Nucleus accumbens (tissue), 56 donors: ENCODE measurements at regions not wholly inside any gene's neighbourhood (a gene's known extent, or its start where the extent isn't known, plus 50 kb on each side); places are given as distances from the start of the nearest gene placed in this dataset.

Experiments used
- DNase-seq, 56 donors: peaks; one replicate each; lab custom pipeline; 2025; lab: John Stamatoyannopoulos, UW

- no peak for DNase-seq
Observed at GRCh38 chrX:122816288-122816687, 367.8 kb upstream of the GRIA3 start.

GRCh38 chrX:122817321-122817955, 366.6 kb upstream of the GRIA3 start:
- DNase-seq, result no peak

GRCh38 chrX:122818068-122818467, 366.0 kb upstream of the GRIA3 start:
- no peak for DNase-seq

- no peak for DNase-seq
Observed at GRCh38 chrX:122833230-122833629, 350.8 kb upstream of the GRIA3 start.

- no peak for DNase-seq
Observed at GRCh38 chrX:122835886-122836285, 348.2 kb upstream of the GRIA3 start.

GRCh38 chrX:122850326-122850725, 333.8 kb upstream of the GRIA3 start:
- no peak for DNase-seq

GRCh38 chrX:122856205-122856604, 327.9 kb upstream of the GRIA3 start:
- no peak for DNase-seq

- DNase-seq, result no peak
Observed at GRCh38 chrX:122857734-122858133, 326.3 kb upstream of the GRIA3 start.

- no peak for DNase-seq
Observed at GRCh38 chrX:122863067-122863466, 321.0 kb upstream of the GRIA3 start.

GRCh38 chrX:122866532-122866931, 317.5 kb upstream of the GRIA3 start:
- DNase-seq, result no peak

- no peak for DNase-seq
Observed at GRCh38 chrX:122868631-122869030, 315.4 kb upstream of the GRIA3 start.

GRCh38 chrX:122869171-122869570, 314.9 kb upstream of the GRIA3 start:
- no peak for DNase-seq

GRCh38 chrX:122878269-122878668, 305.8 kb upstream of the GRIA3 start:
- no peak for DNase-seq

- DNase-seq, result no peak
Observed at GRCh38 chrX:122880952-122881351, 303.1 kb upstream of the GRIA3 start.

GRCh38 chrX:122890729-122891128, 293.3 kb upstream of the GRIA3 start:
- DNase-seq, result no peak

GRCh38 chrX:122906726-122907125, 277.4 kb upstream of the GRIA3 start:
- DNase-seq, result no peak

GRCh38 chrX:122907375-122907774, 276.7 kb upstream of the GRIA3 start:
- DNase-seq, result no peak

- no peak for DNase-seq
Observed at GRCh38 chrX:122910697-122911096, 273.4 kb upstream of the GRIA3 start.

GRCh38 chrX:122913134-122913533, 270.9 kb upstream of the GRIA3 start:
- DNase-seq, result no peak

- no peak for DNase-seq
Observed at GRCh38 chrX:122913764-122914163, 270.3 kb upstream of the GRIA3 start.

- no peak for DNase-seq
Observed at GRCh38 chrX:122914256-122914655, 269.8 kb upstream of the GRIA3 start.

- no peak for DNase-seq
Observed at GRCh38 chrX:122934131-122934530, 249.9 kb upstream of the GRIA3 start.

- no peak for DNase-seq
Observed at GRCh38 chrX:122940199-122940598, 243.9 kb upstream of the GRIA3 start.
